BLaER1 treated with 17β-estradiol and CSF1 and Interleukin-3, amounts not matched to agents 10 nM and 100 nM (cell line): ENCODE measurements at regions not wholly inside any gene's neighbourhood (a gene's known extent, or its start where the extent isn't known, plus 50 kb on each side); places are given as distances from the start of the nearest gene placed in this dataset.

Experiments used
- H3K27ac ChIP-seq, 11 experiments: shearing (Covaris generic); formaldehyde crosslinking; 2 replicates each; pipeline ENCODE4 v1.8.1; 2022
- H3K27me3 ChIP-seq, 11 experiments: shearing (Covaris generic); formaldehyde crosslinking; 2 replicates each; pipeline ENCODE4 v1.8.1; 2022
- H3K36me3 ChIP-seq, 11 experiments: shearing (Covaris generic); formaldehyde crosslinking; 2 replicates each; pipeline ENCODE4 v1.8.1; 2022
- H3K4me1 ChIP-seq, 10 experiments: shearing (Covaris generic); formaldehyde crosslinking; 2 replicates each; pipeline ENCODE4 v1.8.1; 2022
- H3K4me2 ChIP-seq, 11 experiments: shearing (Covaris generic); formaldehyde crosslinking; 2 replicates each; pipeline ENCODE4 v1.8.1; 2022
- H3K4me3 ChIP-seq, 10 experiments: shearing (Covaris generic); formaldehyde crosslinking; 2 replicates each; pipeline ENCODE4 v1.8.1; 2022
- H3K9ac ChIP-seq, 11 experiments: shearing (Covaris generic); formaldehyde crosslinking; 2 replicates each; pipeline ENCODE4 v1.8.1; 2022
- H3K9me3 ChIP-seq, 11 experiments: shearing (Covaris generic); formaldehyde crosslinking; replicated peaks in 1 of 11; 2 replicates each; pipeline ENCODE4 v1.8.1; 2022
- H4K20me1 ChIP-seq, 11 experiments: shearing (Covaris generic); formaldehyde crosslinking; 2 replicates each; pipeline ENCODE4 v1.8.1; 2022
- Cebpa-rat ChIP-seq, 11 experiments: shearing (Covaris generic); IDR thresholded peaks; 2 replicates each; pipeline ENCODE4 v1.8.1; 2022

GRCh38 chr15:35624881-35625280 lies 78.9 kb upstream of the DPH6 start:
- Histone ChIP-seq H3K27ac (peak overlapping the region in 8 of 11 experiments; percentile 4 to 73 (median 58); a peak in 12 of 22 replicates), H3K27me3 (no peaks in the 10 kb centered on the region), H3K9me3 (no peaks in the 10 kb centered on the region), H3K36me3 (no peaks in the 10 kb centered on the region), H3K4me1 (peaks cover 3 to 18% (median 10%) of the 10 kb centered on the region in 10 experiments; a peak in 16 of 20 replicates), H4K20me1 (no peaks in the 10 kb centered on the region), H3K9ac (no peak overlapping the region; a peak in 1 of 22 replicates), H3K4me3 (no peak overlapping the region), H3K4me2 (peak overlapping the region in 9 of 11 experiments; percentile 10 to 63 (median 45); a peak in 15 of 22 replicates)
- TF ChIP-seq Cebpa-rat (IDR thresholded peaks at IDR 0.05) = peak in 6 of 11 experiments; percentile 31 to 82 (median 72); a peak in 7 of 22 replicates

GRCh38 chr15:35626571-35627318 lies 80.8 kb upstream of the DPH6 start:
- no peak for TF ChIP-seq Cebpa-rat (IDR thresholded peaks at IDR 0.05)
- H3K9ac ChIP-seq = no peak overlapping the region
- H3K27me3 ChIP-seq = no peaks in the 10 kb centered on the region

GRCh38 chr15:35627696-35628095 lies 81.7 kb upstream of the DPH6 start:
- Histone ChIP-seq H3K4me1 (peaks cover 9 to 19% (median 11%) of the 10 kb centered on the region in 10 experiments; a peak in 17 of 20 replicates), H3K9ac (no peak overlapping the region), H3K9me3 (no peaks in the 10 kb centered on the region), H3K4me2 (no peak overlapping the region), H4K20me1 (no peaks in the 10 kb centered on the region), H3K27me3 (no peaks in the 10 kb centered on the region), H3K27ac (no peak overlapping the region), H3K4me3 (no peak overlapping the region), H3K36me3 (no peaks in the 10 kb centered on the region)
- no peak for TF ChIP-seq Cebpa-rat (IDR thresholded peaks at IDR 0.05)

More at GRCh38 chr15:35626571-35627318, 80.8 kb upstream of the DPH6 start:
- H3K36me3 ChIP-seq = no peaks in the 10 kb centered on the region
- H3K4me1 ChIP-seq = peaks cover 9 to 19% (median 11%) of the 10 kb centered on the region in 10 experiments; a peak in 17 of 20 replicates
- H4K20me1 ChIP-seq = no peaks in the 10 kb centered on the region
- H3K9me3 ChIP-seq = no peaks in the 10 kb centered on the region
- H3K4me2 ChIP-seq = no peak overlapping the region
- H3K4me3 ChIP-seq = no peak overlapping the region
- H3K27ac ChIP-seq = peak overlapping the region in 1 of 11 experiments; percentile 11; a peak in 1 of 22 replicates

GRCh38 chr15:35629766-35630165 lies 83.8 kb upstream of the DPH6 start:
- Histone ChIP-seq H3K4me3 (no peak overlapping the region), H4K20me1 (no peaks in the 10 kb centered on the region), H3K9ac (no peak overlapping the region), H3K9me3 (no peaks in the 10 kb centered on the region), H3K27ac (no peak overlapping the region), H3K36me3 (no peaks in the 10 kb centered on the region), H3K4me1 (peaks cover 5 to 17% (median 6%) of the 10 kb centered on the region in 10 experiments; a peak in 17 of 20 replicates), H3K27me3 (no peaks in the 10 kb centered on the region), H3K4me2 (peak overlapping the region in 2 of 11 experiments; percentile 30 to 35; a peak in 1 of 22 replicates)
- TF ChIP-seq Cebpa-rat (IDR thresholded peaks at IDR 0.05) = no peak

GRCh38 chr15:35630532-35630931 lies 84.6 kb upstream of the DPH6 start:
- no peaks in the 10 kb centered on the region for H3K27me3 ChIP-seq
- no peak overlapping the region for H3K27ac ChIP-seq
- no peaks in the 10 kb centered on the region for H3K36me3 ChIP-seq
- no peaks in the 10 kb centered on the region for H4K20me1 ChIP-seq
- TF ChIP-seq Cebpa-rat (IDR thresholded peaks at IDR 0.05) = peak in 3 of 11 experiments; percentile 22 to 36 (median 22); a peak in 2 of 22 replicates
- H3K9ac ChIP-seq = no peak overlapping the region
- H3K4me2 ChIP-seq = peak overlapping the region in 2 of 11 experiments; percentile 30 to 32; a peak in 4 of 22 replicates
- no peak overlapping the region for H3K4me3 ChIP-seq
- H3K4me1 ChIP-seq = peaks cover 0 to 13% (median 0%) of the 10 kb centered on the region in 10 experiments; a peak in 4 of 20 replicates
- no peaks in the 10 kb centered on the region for H3K9me3 ChIP-seq

GRCh38 chr15:35630985-35631384 lies 85.0 kb upstream of the DPH6 start:
- TF ChIP-seq Cebpa-rat (IDR thresholded peaks at IDR 0.05) = no peak
- no peaks in the 10 kb centered on the region for H3K27me3 ChIP-seq
- no peak overlapping the region for H3K4me3 ChIP-seq
- H3K9me3 ChIP-seq = no peaks in the 10 kb centered on the region
- H3K4me2 ChIP-seq = no peak overlapping the region
- H4K20me1 ChIP-seq = no peaks in the 10 kb centered on the region
- H3K36me3 ChIP-seq = no peaks in the 10 kb centered on the region
- no peak overlapping the region for H3K27ac ChIP-seq
- peaks cover 0 to 13% (median 0%) of the 10 kb centered on the region in 10 experiments; a peak in 3 of 20 replicates for H3K4me1 ChIP-seq
- H3K9ac ChIP-seq = no peak overlapping the region

- Histone ChIP-seq H3K4me1 (peaks cover 0 to 13% (median 0%) of the 10 kb centered on the region in 10 experiments; a peak in 3 of 20 replicates), H4K20me1 (no peaks in the 10 kb centered on the region), H3K4me3 (no peak overlapping the region), H3K9ac (no peak overlapping the region), H3K4me2 (no peak overlapping the region), H3K36me3 (no peaks in the 10 kb centered on the region), H3K27ac (no peak overlapping the region), H3K9me3 (no peaks in the 10 kb centered on the region), H3K27me3 (no peaks in the 10 kb centered on the region)
- TF ChIP-seq Cebpa-rat (IDR thresholded peaks at IDR 0.05) = no peak
Observed at GRCh38 chr15:35633677-35634076, 87.7 kb upstream of the DPH6 start.

GRCh38 chr15:35646790-35647189 lies 100.8 kb upstream of the DPH6 start:
- Histone ChIP-seq H3K4me3 (no peak overlapping the region), H3K27ac (no peak overlapping the region), H4K20me1 (no peaks in the 10 kb centered on the region), H3K4me1 (no peaks in the 10 kb centered on the region), H3K27me3 (no peaks in the 10 kb centered on the region), H3K9me3 (peaks cover 0 to 4% (median 0%) of the 10 kb centered on the region in 11 experiments; a peak in 2 of 22 replicates), H3K9ac (no peak overlapping the region), H3K36me3 (no peaks in the 10 kb centered on the region), H3K4me2 (no peak overlapping the region)
- no peak for TF ChIP-seq Cebpa-rat (IDR thresholded peaks at IDR 0.05)

GRCh38 chr15:35647303-35647702 lies 101.3 kb upstream of the DPH6 start:
- Histone ChIP-seq H3K4me1 (no peaks in the 10 kb centered on the region), H3K27me3 (no peaks in the 10 kb centered on the region), H3K9me3 (peaks cover 0 to 4% (median 0%) of the 10 kb centered on the region in 11 experiments; a peak in 2 of 22 replicates), H3K4me3 (no peak overlapping the region), H3K27ac (no peak overlapping the region), H3K9ac (no peak overlapping the region), H3K36me3 (no peaks in the 10 kb centered on the region), H3K4me2 (no peak overlapping the region), H4K20me1 (no peaks in the 10 kb centered on the region)
- 0 out of 22 replicates have a peak, but pooled peaks of 1 of the 11 experiments have one; percentile 11 for TF ChIP-seq Cebpa-rat (IDR thresholded peaks at IDR 0.05)
